Suprapubic skin (tissue), 4 donors: ENCODE measurements at regions not wholly inside any gene's neighbourhood (a gene's known extent, or its start where the extent isn't known, plus 50 kb on each side); places are given as distances from the start of the nearest gene placed in this dataset.

Experiments used
- DNase-seq, 2 donors: peaks; one replicate each; pipeline ENCODE4 v3.0.0-alpha.2; 2019; ENCODE audit warnings: low spot score in 2 of 2
- H3K27ac ChIP-seq: fragments of 200-600 bp; sonication (generic); one replicate; pipeline ENCODE4 v1.5.1; 2019
- H3K27me3 ChIP-seq: fragments of 200-600 bp; sonication (generic); one replicate; pipeline ENCODE4 v1.5.1; 2019
- H3K36me3 ChIP-seq: fragments of 200-600 bp; sonication (generic); one replicate; pipeline ENCODE4 v1.5.1; 2019
- H3K4me1 ChIP-seq: fragments of 200-600 bp; sonication (generic); one replicate; pipeline ENCODE4 v1.5.1; 2019
- H3K4me3 ChIP-seq: fragments of 200-600 bp; sonication (generic); one replicate; pipeline ENCODE4 v1.5.1; 2019; ENCODE audit warnings: mild to moderate bottlenecking
- H3K9me3 ChIP-seq: fragments of 200-600 bp; sonication (generic); one replicate; pipeline ENCODE4 v1.5.1; 2019
- CTCF ChIP-seq, 2 donors: fragments of 200-600 bp in 1 of 2; fragments of 450-650 bp in 1 of 2; sonication (generic) in 1 of 2; IDR thresholded peaks; one replicate each; pipeline ENCODE4 v1.5.1; 2016 to 2019; ENCODE audit warnings: antibody characterized with exemption in 2 of 2, mild to moderate bottlenecking in 1 of 2, moderate library complexity in 1 of 2
- EP300 ChIP-seq: sonication (generic); formaldehyde crosslinking; IDR thresholded peaks from one replicate; pipeline ENCODE4 v1.6.1; 2017; ENCODE audit warnings: antibody characterized with exemption
- POLR2A ChIP-seq, 2 donors: fragments of 450-650 bp; IDR thresholded peaks; one replicate each; pipeline ENCODE4 v1.6.1; 2017; ENCODE audit warnings: antibody characterized with exemption in 2 of 2, mild to moderate bottlenecking in 2 of 2, moderate library complexity in 2 of 2
- POLR2AphosphoS5 ChIP-seq, 3 donors: sonication (generic); formaldehyde crosslinking; IDR thresholded peaks; one replicate each; pipeline ENCODE4 v1.6.1; 2017; ENCODE audit warnings: antibody characterized with exemption in 3 of 3
- WGBS: methylation state at CpG from one replicate; pipeline ENCODE4 v1.1.5; 2018; 5-methylcytosine and 5-hydroxymethylcytosine counted together

DNA sequence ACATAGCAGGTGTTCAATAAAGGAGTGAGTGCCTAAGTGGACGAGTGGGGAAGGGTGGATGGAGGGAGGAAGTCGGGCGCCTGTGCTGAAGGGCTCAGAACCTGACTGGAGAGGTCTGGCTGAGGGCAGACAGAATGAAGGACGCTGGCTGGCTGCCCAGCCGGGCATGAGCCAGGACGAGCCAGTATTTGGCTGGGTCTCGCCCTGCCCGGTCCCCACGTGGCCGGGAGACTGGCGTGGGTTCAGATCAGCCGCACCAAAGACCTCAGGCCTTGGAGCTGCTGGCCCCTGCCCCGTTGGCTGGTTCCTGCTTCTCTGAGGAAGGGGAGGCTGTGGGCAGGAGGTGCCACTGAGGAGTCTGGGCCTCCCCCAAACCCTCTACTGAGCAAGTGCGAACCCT, 79.8 kb downstream of the ENGASE start:
- TF ChIP-seq CTCF (IDR thresholded peaks at IDR 0.05) = no peak
- no peak for TF ChIP-seq POLR2A (IDR thresholded peaks at IDR 0.05)
- no peak for TF ChIP-seq POLR2AphosphoS5 (IDR thresholded peaks at IDR 0.05)
- TF ChIP-seq EP300 = no peak
- Histone ChIP-seq H3K27me3 (peaks cover 97% of the 10 kb centered on the region), H3K4me3 (no peak overlapping the region), H3K36me3 (no peaks in the 10 kb centered on the region), H3K4me1 (no peaks in the 10 kb centered on the region), H3K9me3 (no peaks in the 10 kb centered on the region), H3K27ac (no peak overlapping the region)
- DNase-seq = no peak
- 80% methylated on average over 5 of the region's 14 CpGs for WGBS

GRCh38 chr17:79153367-79154130, 78.9 kb downstream of the ENGASE start:
- no peak overlapping the region for H3K27ac ChIP-seq
- no peaks in the 10 kb centered on the region for H3K9me3 ChIP-seq
- WGBS = 56% methylated on average over 13 of the region's 14 CpGs
- no peak overlapping the region for H3K4me3 ChIP-seq
- TF ChIP-seq POLR2A (IDR thresholded peaks at IDR 0.05) (no peak), EP300 (no peak), POLR2AphosphoS5 (IDR thresholded peaks at IDR 0.05) (no peak), CTCF (IDR thresholded peaks at IDR 0.05) (no peak)
- no peaks in the 10 kb centered on the region for H3K4me1 ChIP-seq
- no peaks in the 10 kb centered on the region for H3K36me3 ChIP-seq
- H3K27me3 ChIP-seq = peaks cover 97% of the 10 kb centered on the region
- no peak for DNase-seq

DNA sequence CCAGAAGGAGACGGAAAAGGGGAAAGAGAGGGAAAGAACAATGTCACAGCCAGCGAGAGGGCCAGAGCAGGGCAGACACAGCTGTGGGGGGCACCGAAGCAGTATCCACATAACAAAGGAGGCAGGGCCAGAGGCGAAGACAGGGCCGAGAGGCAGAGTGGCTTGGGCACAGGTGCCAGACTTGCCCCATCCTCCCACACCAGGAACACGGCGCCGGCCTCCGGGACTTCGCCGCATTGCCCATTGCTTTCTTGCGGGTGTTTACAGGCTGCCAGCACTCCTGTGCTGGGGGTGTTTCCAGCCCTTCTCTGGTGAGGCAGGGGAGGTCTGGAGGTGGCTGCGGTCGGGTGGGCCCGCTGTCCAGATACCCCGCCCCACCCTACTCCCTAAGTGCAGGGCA, 78.0 kb downstream of the ENGASE start:
- no peak for DNase-seq
- Histone ChIP-seq H3K36me3 (no peaks in the 10 kb centered on the region), H3K9me3 (no peaks in the 10 kb centered on the region), H3K4me1 (no peaks in the 10 kb centered on the region), H3K27ac (no peak overlapping the region), H3K4me3 (no peak overlapping the region), H3K27me3 (peaks cover 95% of the 10 kb centered on the region)
- TF ChIP-seq POLR2AphosphoS5 (IDR thresholded peaks at IDR 0.05) (no peak), POLR2A (IDR thresholded peaks at IDR 0.05) (no peak), EP300 (no peak), CTCF (IDR thresholded peaks at IDR 0.05) (no peak)
- whole genome bisulfite sequencing = 45% methylated on average over 12 of the region's 16 CpGs

DNA sequence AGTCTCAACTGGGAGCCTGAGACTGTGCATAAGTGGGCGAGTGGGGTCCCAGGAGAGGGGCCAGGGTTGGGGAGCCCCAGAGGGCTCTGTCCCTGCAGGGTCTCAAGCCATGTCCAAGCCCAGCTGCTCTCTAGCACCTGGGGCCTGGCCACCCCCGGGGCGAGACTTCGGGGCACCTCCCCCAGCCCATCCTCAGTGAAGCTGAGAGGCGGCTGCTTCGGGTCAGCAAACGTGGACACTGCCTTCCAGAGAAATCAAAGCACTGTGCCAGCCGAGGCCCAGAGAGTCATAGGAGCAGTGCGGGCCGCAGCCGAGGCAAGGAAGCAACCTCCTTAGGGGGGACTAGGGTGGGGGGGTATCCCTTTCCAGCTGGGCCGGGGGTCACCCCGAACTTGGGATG, 77.5 kb downstream of the ENGASE start:
- DNase-seq = no peak
- Histone ChIP-seq H3K4me1 (no peaks in the 10 kb centered on the region), H3K36me3 (no peaks in the 10 kb centered on the region), H3K27ac (no peak overlapping the region), H3K9me3 (no peaks in the 10 kb centered on the region), H3K27me3 (peaks cover 92% of the 10 kb centered on the region), H3K4me3 (no peak overlapping the region)
- TF ChIP-seq POLR2AphosphoS5 (IDR thresholded peaks at IDR 0.05) (no peak), CTCF (IDR thresholded peaks at IDR 0.05) (no peak), POLR2A (IDR thresholded peaks at IDR 0.05) (no peak), EP300 (no peak)
- WGBS = 49% methylated on average over 6 of the region's 13 CpGs

DNA sequence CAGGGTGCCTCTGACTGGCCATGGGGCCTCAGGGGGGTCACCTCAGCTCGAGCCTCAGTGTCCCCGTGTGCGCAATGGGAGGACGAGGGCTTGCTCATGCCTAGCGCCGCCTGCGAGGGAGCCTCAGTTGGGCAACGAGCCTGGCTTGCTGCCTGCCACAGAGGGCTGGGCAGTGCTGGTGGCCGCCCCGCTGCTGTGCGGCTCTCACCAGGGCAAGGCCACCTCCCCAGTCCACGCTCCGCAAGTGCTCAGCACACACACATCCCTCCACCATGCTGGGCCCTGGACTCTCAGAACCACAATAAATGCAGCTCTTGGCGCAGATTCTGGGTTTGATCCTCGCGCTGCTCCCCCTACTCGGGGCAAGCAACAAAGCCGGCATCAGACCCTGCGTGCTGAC, 76.2 kb downstream of the ENGASE start:
- Histone ChIP-seq H3K4me3 (no peak overlapping the region), H3K36me3 (no peaks in the 10 kb centered on the region), H3K4me1 (no peaks in the 10 kb centered on the region), H3K27ac (no peak overlapping the region), H3K27me3 (peaks cover 87% of the 10 kb centered on the region), H3K9me3 (no peaks in the 10 kb centered on the region)
- TF ChIP-seq POLR2A (IDR thresholded peaks at IDR 0.05) = no peak
- no peak for TF ChIP-seq CTCF (IDR thresholded peaks at IDR 0.05)
- no peak for TF ChIP-seq EP300
- no peak for TF ChIP-seq POLR2AphosphoS5 (IDR thresholded peaks at IDR 0.05)
- no peak for DNase-seq
- WGBS = 79% methylated on average over 6 of the region's 19 CpGs
